HUES48 (cell line): ENCODE measurements at regions not wholly inside any gene's neighbourhood (a gene's known extent, or its start where the extent isn't known, plus 50 kb on each side); places are given as distances from the start of the nearest gene placed in this dataset.

Experiments used
- H3K27ac ChIP-seq: one replicate; pipeline ENCODE4 v1.7.0; 2013; ENCODE audit warnings: low read depth, low read length, inconsistent platforms
- H3K27me3 ChIP-seq: 2 replicates; pipeline ENCODE4 v1.6.1; 2013; ENCODE audit warnings: mild to moderate bottlenecking, low read length; ENCODE audit not compliant: control insufficient read depth, insufficient read depth
- H3K36me3 ChIP-seq: 2 replicates; pipeline ENCODE4 v1.6.1; 2013; ENCODE audit warnings: low read length; ENCODE audit not compliant: control insufficient read depth, insufficient read depth
- H3K4me1 ChIP-seq: 2 replicates; pipeline ENCODE4 v1.6.1; 2013; ENCODE audit warnings: mild to moderate bottlenecking, low read length; ENCODE audit not compliant: control insufficient read depth, insufficient read depth
- H3K4me3 ChIP-seq: 2 replicates; pipeline ENCODE4 v1.5.1; 2013; ENCODE audit warnings: mild to moderate bottlenecking, low read depth, low read length
- H3K9ac ChIP-seq: 2 replicates; pipeline ENCODE4 v1.6.1; 2013; ENCODE audit warnings: mild to moderate bottlenecking, low read depth, low read length, moderate library complexity
- H3K9me3 ChIP-seq: 2 replicates; pipeline ENCODE4 v1.6.1; 2013; ENCODE audit warnings: low read length; ENCODE audit not compliant: control insufficient read depth, insufficient read depth

- Histone ChIP-seq H3K36me3 (no peaks in the 10 kb centered on the region), H3K27ac (no peak overlapping the region), H3K27me3 (no peaks in the 10 kb centered on the region), H3K9me3 (no peaks in the 10 kb centered on the region), H3K4me1 (peaks cover 14% of the 10 kb centered on the region), H3K9ac (no peak overlapping the region), H3K4me3 (no peak overlapping the region)
Measured at GRCh38 chr18:22099925-22100324, 69.5 kb upstream of the GATA6 start.

- Histone ChIP-seq H3K27me3 (no peaks in the 10 kb centered on the region), H3K9ac (no peak overlapping the region), H3K4me3 (no peak overlapping the region), H3K4me1 (peaks cover 14% of the 10 kb centered on the region), H3K27ac (no peak overlapping the region), H3K36me3 (no peaks in the 10 kb centered on the region), H3K9me3 (no peaks in the 10 kb centered on the region)
Measured at GRCh38 chr18:22101731-22102130, 67.7 kb upstream of the GATA6 start.

- H3K9ac ChIP-seq, result no peak overlapping the region
- H3K36me3 ChIP-seq, result no peaks in the 10 kb centered on the region
- H3K4me1 ChIP-seq, result peaks cover 14% of the 10 kb centered on the region
- no peaks in the 10 kb centered on the region for H3K9me3 ChIP-seq
- H3K4me3 ChIP-seq, result no peak overlapping the region
- peak overlapping the region; percentile 5 for H3K27ac ChIP-seq
- no peaks in the 10 kb centered on the region for H3K27me3 ChIP-seq
Measured at GRCh38 chr18:22102953-22103646, 66.3 kb upstream of the GATA6 start.

GRCh38 chr18:22103647-22104031 is 65.8 kb upstream of the GATA6 start:
- H3K36me3 ChIP-seq, result no peaks in the 10 kb centered on the region

GRCh38 chr18:22106536-22107292 is 62.7 kb upstream of the GATA6 start:
- Histone ChIP-seq H3K4me1 (peaks cover 19% of the 10 kb centered on the region), H3K9me3 (no peaks in the 10 kb centered on the region), H3K4me3 (no peak overlapping the region), H3K27me3 (no peaks in the 10 kb centered on the region), H3K9ac (no peak overlapping the region), H3K36me3 (no peaks in the 10 kb centered on the region), H3K27ac (no peak overlapping the region)

More at GRCh38 chr18:22103647-22104031, 65.8 kb upstream of the GATA6 start:
- Histone ChIP-seq H3K27ac (no peak overlapping the region), H3K4me1 (peaks cover 14% of the 10 kb centered on the region), H3K9me3 (no peaks in the 10 kb centered on the region), H3K4me3 (no peak overlapping the region), H3K27me3 (no peaks in the 10 kb centered on the region), H3K9ac (no peak overlapping the region)

- no peak overlapping the region for H3K27ac ChIP-seq
- H3K9me3 ChIP-seq, result no peaks in the 10 kb centered on the region
- H3K9ac ChIP-seq, result no peak overlapping the region
- H3K36me3 ChIP-seq, result no peaks in the 10 kb centered on the region
- H3K4me1 ChIP-seq, result peaks cover 9% of the 10 kb centered on the region
- no peak overlapping the region for H3K4me3 ChIP-seq
- no peaks in the 10 kb centered on the region for H3K27me3 ChIP-seq
Measured at GRCh38 chr18:22108674-22109073, 60.7 kb upstream of the GATA6 start.

GRCh38 chr18:22109535-22109934 is 59.9 kb upstream of the GATA6 start:
- H3K27ac ChIP-seq, result no peak overlapping the region
- H3K4me1 ChIP-seq, result peaks cover 5% of the 10 kb centered on the region
- no peak overlapping the region for H3K4me3 ChIP-seq
- no peaks in the 10 kb centered on the region for H3K27me3 ChIP-seq
- H3K9me3 ChIP-seq, result no peaks in the 10 kb centered on the region
- no peaks in the 10 kb centered on the region for H3K36me3 ChIP-seq
- H3K9ac ChIP-seq, result no peak overlapping the region

GRCh38 chr18:22110461-22110924 is 58.9 kb upstream of the GATA6 start:
- Histone ChIP-seq H3K36me3 (no peaks in the 10 kb centered on the region), H3K27me3 (no peaks in the 10 kb centered on the region), H3K4me1 (peaks cover 5% of the 10 kb centered on the region), H3K4me3 (no peak overlapping the region), H3K27ac (peak overlapping the region; percentile 50), H3K9ac (no peak overlapping the region), H3K9me3 (no peaks in the 10 kb centered on the region)

- no peak overlapping the region for H3K9ac ChIP-seq
- no peak overlapping the region for H3K4me3 ChIP-seq
- H3K27me3 ChIP-seq, result no peaks in the 10 kb centered on the region
- no peaks in the 10 kb centered on the region for H3K36me3 ChIP-seq
- H3K9me3 ChIP-seq, result no peaks in the 10 kb centered on the region
- H3K4me1 ChIP-seq, result peaks cover 5% of the 10 kb centered on the region
- no peak overlapping the region for H3K27ac ChIP-seq
Measured at GRCh38 chr18:22112215-22112614, 57.2 kb upstream of the GATA6 start.

- no peaks in the 10 kb centered on the region for H3K27me3 ChIP-seq
- H3K9ac ChIP-seq, result no peak overlapping the region
Measured at GRCh38 chr18:22113144-22113844, 56.1 kb upstream of the GATA6 start.

More at GRCh38 chr18:22113144-22113844, 56.1 kb upstream of the GATA6 start:
- Histone ChIP-seq H3K4me3 (no peak overlapping the region), H3K9me3 (no peaks in the 10 kb centered on the region), H3K4me1 (peaks cover 5% of the 10 kb centered on the region), H3K27ac (no peak overlapping the region), H3K36me3 (no peaks in the 10 kb centered on the region)
